ENCODE measurements at regions not wholly inside any gene's neighbourhood (a gene's known extent, or its start where the extent isn't known, plus 50 kb on each side); places are given as distances from the start of the nearest gene placed in this dataset.

- no peak for TF ChIP-seq CTCF (IDR thresholded peaks at IDR 0.05)
- no peak for TF ChIP-seq POLR2A (IDR thresholded peaks at IDR 0.05)
- TF ChIP-seq EP300 (IDR thresholded peaks at IDR 0.05) = no peak
Observed at GRCh38 chr7:27305854-27306253, 63.3 kb downstream of the EVX1 start.
